ENCODE measurements at regions not wholly inside any gene's neighbourhood (a gene's known extent, or its start where the extent isn't known, plus 50 kb on each side); places are given as distances from the start of the nearest gene placed in this dataset.

DNA sequence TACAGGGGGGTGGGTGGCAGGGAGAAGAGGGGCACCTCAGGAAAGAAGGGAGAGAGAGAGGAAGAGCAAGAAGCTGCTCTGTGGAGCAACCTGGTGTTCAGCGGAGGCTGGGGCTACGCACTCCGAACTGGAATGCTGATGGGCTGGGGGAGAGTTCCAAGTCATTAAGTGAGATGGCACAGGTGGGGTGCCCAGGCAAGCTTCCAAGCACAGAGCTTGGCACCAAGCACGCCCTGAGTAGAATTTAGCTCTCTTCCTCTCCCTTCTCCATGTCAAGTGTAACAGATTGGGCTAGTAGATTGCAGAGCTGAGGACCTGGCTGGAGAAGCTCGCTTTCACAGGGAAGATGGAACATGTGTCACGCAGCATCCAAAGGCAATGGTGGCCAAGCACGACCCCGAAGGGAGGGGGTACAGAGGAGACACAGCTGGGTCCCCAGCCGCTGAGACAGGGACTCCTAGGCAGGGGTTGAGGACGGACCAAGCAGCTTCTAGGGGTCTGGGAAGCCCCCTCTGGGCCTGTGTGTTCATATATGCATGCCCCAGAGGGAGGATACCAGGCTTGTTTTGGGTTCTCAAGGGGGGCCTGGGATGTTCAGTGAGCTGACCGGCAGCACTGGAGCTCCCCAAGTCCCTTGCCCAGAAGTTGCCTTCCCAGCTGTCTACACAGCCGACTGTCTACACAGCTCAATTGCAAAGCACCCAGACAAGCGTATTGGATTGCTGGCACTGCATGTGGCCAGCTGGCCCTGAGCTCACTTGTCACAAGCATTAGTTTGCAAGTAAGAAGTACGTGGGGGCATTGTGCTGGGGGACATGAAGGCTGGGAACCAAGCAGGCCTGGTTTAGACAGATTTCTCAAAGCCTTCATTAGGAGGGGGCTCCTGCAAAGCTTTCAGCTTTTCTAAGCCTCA is 247.8 kb downstream of the ENGASE start:
- H3K4me3 ChIP-seq = no peak overlapping the region
- H3K4me1 ChIP-seq = no peaks in the 10 kb centered on the region
- peaks cover 25% of the 10 kb centered on the region; the same call in 1 of the 2 replicates for H3K27me3 ChIP-seq
- no peaks in the 10 kb centered on the region for H3K36me3 ChIP-seq
- no peaks in the 10 kb centered on the region for H3K9me3 ChIP-seq (replicated peaks)
- DNase-seq = no peak
- H3K27ac ChIP-seq = no peak overlapping the region

DNA sequence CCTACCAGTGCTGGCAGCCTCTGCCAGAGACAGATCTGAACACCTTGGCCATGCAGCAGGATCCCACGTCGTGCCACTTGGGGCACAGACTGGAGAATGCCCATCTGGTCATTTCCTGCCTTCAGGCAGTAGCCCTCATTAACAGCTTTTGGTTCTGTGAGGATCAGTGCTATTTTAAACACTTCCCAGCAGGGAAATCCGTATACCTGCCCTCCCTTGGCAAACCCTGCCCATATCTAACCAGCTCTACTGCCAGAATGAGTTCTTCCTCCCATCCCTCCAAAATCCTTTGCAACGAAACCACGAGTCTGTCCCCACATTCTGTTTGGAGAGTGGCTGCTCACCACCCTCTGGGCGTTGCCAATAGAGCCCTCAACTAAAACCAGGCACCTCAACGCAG is 245.7 kb downstream of the ENGASE start:
- peaks cover 37% of the 10 kb centered on the region; the same call in 1 of the 2 replicates for H3K27me3 ChIP-seq
- no peaks in the 10 kb centered on the region for H3K36me3 ChIP-seq
- no peak overlapping the region for H3K27ac ChIP-seq
- DNase-seq = no peak
- H3K4me1 ChIP-seq = no peaks in the 10 kb centered on the region
- no peaks in the 10 kb centered on the region for H3K9me3 ChIP-seq (replicated peaks)
- H3K4me3 ChIP-seq = no peak overlapping the region

GRCh38 chr17:79317916-79318315 is 243.3 kb downstream of the ENGASE start:
- Histone ChIP-seq H3K4me1 (no peaks in the 10 kb centered on the region), H3K9me3 (replicated peaks) (no peaks in the 10 kb centered on the region), H3K27me3 (peaks cover 40% of the 10 kb centered on the region; the same call in 1 of the 2 replicates), H3K36me3 (no peaks in the 10 kb centered on the region), H3K4me3 (no peak overlapping the region), H3K27ac (no peak overlapping the region)
- DNase-seq = no peak

GRCh38 chr17:79316805-79317204 is 242.2 kb downstream of the ENGASE start:
- no peak for DNase-seq
- Histone ChIP-seq H3K9me3 (replicated peaks) (no peaks in the 10 kb centered on the region), H3K4me3 (no peak overlapping the region), H3K27me3 (peaks cover 36% of the 10 kb centered on the region), H3K27ac (no peak overlapping the region), H3K36me3 (no peaks in the 10 kb centered on the region), H3K4me1 (no peaks in the 10 kb centered on the region)

GRCh38 chr17:79315358-79316105 is 240.9 kb downstream of the ENGASE start:
- H3K36me3 ChIP-seq = no peaks in the 10 kb centered on the region
- H3K27ac ChIP-seq = no peak overlapping the region
- DNase-seq = no peak
- no peaks in the 10 kb centered on the region for H3K4me1 ChIP-seq
- H3K27me3 ChIP-seq = peaks cover 35% of the 10 kb centered on the region
- no peak overlapping the region for H3K4me3 ChIP-seq
- H3K9me3 ChIP-seq (replicated peaks) = no peaks in the 10 kb centered on the region

GRCh38 chr17:79314617-79315357 is 240.2 kb downstream of the ENGASE start:
- no peak for DNase-seq
- H3K9me3 ChIP-seq (replicated peaks) = no peaks in the 10 kb centered on the region
- no peaks in the 10 kb centered on the region for H3K4me1 ChIP-seq
- no peak overlapping the region for H3K27ac ChIP-seq
- H3K27me3 ChIP-seq = peaks cover 29% of the 10 kb centered on the region
- no peaks in the 10 kb centered on the region for H3K36me3 ChIP-seq
- no peak overlapping the region for H3K4me3 ChIP-seq

DNA sequence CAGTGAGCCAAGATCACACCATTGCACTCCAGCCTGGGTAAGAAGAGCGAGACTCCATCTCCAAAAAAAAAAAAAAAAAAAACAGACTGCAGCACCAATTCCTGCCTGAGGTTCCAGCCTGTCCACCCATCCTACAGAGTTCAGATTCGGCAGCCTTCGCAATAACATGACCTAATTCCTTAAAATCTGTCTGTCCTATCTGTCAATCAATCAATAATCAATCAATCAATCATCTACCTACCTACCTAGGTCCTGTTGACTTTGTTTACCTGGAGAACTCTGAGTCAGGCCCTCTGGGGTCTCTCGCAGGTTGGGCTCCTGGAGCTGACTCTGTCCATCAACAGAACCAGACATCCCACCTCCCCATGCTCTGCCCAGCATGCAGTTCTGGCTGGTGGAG is 236.7 kb downstream of the ENGASE start:
- Histone ChIP-seq H3K4me1 (no peaks in the 10 kb centered on the region), H3K4me3 (no peak overlapping the region), H3K36me3 (no peaks in the 10 kb centered on the region), H3K27me3 (peaks cover 38% of the 10 kb centered on the region), H3K27ac (no peak overlapping the region), H3K9me3 (replicated peaks) (no peaks in the 10 kb centered on the region)
- no peak for DNase-seq

DNA sequence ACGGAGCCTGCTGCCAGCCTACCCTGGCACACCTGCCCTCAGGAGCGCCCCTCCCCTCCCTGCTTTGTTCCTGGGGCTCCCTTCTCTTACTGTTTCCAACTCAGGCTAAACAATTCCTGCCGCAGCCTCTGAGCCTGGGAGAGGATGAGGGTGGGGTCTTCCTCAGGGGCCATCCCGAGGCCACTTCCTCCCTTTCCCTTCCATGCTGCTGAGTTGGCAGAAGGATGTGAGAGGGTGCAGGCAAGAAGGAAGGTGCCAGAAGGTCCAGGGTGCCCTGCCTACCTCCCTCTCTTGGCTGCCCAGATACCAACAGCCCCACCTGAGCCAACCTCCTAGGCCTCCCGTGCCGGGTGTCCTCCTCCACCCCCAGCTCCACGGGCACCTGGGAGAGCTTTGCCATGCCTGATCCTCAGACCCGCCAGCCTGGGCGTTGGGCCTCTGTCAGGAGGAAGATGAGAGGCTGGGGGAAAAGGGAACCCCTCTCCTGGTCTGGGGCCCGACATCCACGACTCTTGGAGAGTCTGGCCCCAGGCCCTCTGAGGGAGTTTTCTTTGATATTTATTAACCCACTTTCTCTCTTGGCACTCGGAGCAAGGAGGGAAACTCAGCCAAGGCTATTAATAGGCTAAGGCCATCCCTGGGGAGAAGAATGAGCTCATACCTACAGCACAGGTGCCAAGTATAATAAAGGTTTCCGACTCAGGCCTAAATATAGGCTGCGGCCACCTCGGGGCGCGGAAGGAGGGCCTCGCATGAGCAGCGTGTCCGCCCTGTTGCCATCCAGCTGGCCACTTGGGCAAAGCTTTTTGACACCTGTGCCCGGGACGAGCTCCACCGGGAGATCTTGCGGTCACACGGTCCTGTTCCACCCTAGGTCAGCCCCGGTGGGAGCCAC is 232.0 kb downstream of the ENGASE start:
- Histone ChIP-seq H3K27ac (no peak overlapping the region), H3K36me3 (no peaks in the 10 kb centered on the region), H3K4me3 (no peak overlapping the region), H3K4me1 (no peaks in the 10 kb centered on the region), H3K9me3 (replicated peaks) (no peaks in the 10 kb centered on the region), H3K27me3 (peaks cover 65% of the 10 kb centered on the region)
- no peak for DNase-seq

DNA sequence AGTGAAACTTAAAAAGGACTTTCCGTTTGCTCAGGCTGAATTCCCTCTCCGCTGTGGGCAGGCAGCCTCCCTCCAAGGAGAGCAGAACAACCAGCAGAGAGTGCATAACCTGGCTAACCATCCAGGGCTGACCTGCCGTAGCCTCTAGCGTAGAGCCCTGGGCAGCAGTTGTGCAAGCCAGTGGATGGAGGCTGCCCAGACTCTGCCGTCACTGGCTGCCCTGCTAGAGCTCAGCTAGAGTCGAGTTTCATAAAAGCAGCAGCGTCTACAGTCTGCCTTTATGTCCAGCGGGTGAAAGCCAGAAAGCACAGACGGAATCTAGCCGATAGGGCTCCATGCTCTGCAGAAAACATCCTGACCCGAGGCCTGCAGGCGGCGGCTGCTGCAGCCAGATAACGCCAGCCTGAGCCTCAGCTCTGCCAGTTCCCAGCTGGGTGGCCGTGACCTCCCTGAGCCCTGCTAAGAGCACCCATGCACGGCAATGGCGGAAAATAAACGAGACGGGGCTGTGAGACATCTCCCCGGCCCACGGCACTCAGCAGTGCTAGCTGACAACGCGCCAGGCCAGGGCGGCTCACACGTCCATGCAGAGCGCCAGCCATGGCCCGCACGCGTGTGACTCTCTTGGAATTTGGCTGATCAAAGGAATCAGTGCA is 231.3 kb downstream of the ENGASE start:
- DNase-seq = no peak
- Histone ChIP-seq H3K4me1 (no peaks in the 10 kb centered on the region), H3K27me3 (peaks cover 70% of the 10 kb centered on the region), H3K9me3 (replicated peaks) (no peaks in the 10 kb centered on the region), H3K27ac (no peak overlapping the region), H3K36me3 (no peaks in the 10 kb centered on the region), H3K4me3 (no peak overlapping the region)

- peaks cover 74% of the 10 kb centered on the region for H3K27me3 ChIP-seq
- H3K27ac ChIP-seq = no peak overlapping the region
- H3K9me3 ChIP-seq (replicated peaks) = no peaks in the 10 kb centered on the region
- no peak overlapping the region for H3K4me3 ChIP-seq
- no peak for DNase-seq
- no peaks in the 10 kb centered on the region for H3K36me3 ChIP-seq
- no peaks in the 10 kb centered on the region for H3K4me1 ChIP-seq
Observed at GRCh38 chr17:79305376-79305767, 230.7 kb downstream of the ENGASE start.

DNA sequence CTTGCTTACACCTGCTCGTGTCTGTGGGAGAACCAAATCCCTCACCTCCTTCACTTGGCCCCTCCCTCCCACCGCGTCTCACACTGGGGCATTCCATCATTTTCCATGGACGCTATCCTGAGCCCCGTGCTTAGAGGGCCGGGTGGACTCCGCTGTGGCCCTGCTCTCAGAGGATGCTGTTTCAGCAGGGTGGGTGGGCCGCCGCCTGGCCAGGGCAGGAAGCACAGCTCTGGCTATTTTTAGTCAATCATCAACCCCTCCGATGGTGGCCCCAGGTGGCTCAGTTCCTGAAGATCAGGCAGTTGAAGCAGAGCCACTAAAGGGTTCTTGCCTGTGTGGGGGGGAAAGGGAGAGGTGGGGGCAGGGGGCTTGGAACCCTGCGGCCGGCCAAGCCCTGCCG is 230.3 kb downstream of the ENGASE start:
- DNase-seq = no peak
- no peak overlapping the region for H3K4me3 ChIP-seq
- H3K4me1 ChIP-seq = no peaks in the 10 kb centered on the region
- no peak overlapping the region for H3K27ac ChIP-seq
- no peaks in the 10 kb centered on the region for H3K9me3 ChIP-seq (replicated peaks)
- peaks cover 79% of the 10 kb centered on the region for H3K27me3 ChIP-seq
- no peaks in the 10 kb centered on the region for H3K36me3 ChIP-seq

DNA sequence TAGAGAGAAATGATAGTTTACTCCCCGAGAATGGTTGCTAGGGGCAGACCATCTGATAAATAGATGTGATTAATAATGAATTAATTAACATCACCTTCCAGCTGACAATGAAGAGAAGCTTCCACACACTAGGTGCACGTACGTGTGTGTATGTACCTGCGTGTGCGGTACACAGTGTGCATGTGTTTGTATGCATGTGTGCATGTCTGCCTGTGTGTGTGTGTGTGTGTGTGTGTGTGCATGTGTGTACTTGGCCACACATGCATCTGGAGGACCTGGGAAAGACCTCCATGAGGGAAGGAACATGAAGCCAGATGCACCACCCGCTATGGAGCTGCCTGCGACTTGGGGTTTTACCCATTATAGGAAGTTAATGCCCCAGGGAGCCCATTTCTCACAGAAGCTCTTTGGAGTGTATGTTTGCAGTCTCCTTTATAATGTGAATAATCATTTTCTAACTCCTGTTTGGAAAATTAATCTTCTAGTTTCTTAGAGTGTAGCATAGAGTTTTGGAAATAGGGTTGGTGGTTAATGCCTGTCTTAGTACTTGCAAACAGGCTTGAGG is 229.1 kb downstream of the ENGASE start:
- Histone ChIP-seq H3K4me1 (no peaks in the 10 kb centered on the region), H3K36me3 (no peaks in the 10 kb centered on the region), H3K27me3 (peaks cover 88% of the 10 kb centered on the region), H3K27ac (no peak overlapping the region), H3K4me3 (no peak overlapping the region), H3K9me3 (replicated peaks) (no peaks in the 10 kb centered on the region)
- no peak for DNase-seq

GRCh38 chr17:79301469-79301868 is 226.8 kb downstream of the ENGASE start:
- Histone ChIP-seq H3K36me3 (no peaks in the 10 kb centered on the region), H3K27ac (no peak overlapping the region), H3K9me3 (replicated peaks) (no peaks in the 10 kb centered on the region), H3K27me3 (peaks cover 78% of the 10 kb centered on the region), H3K4me3 (no peak overlapping the region), H3K4me1 (no peaks in the 10 kb centered on the region)
- DNase-seq = no peak
